H1 (cell line): ENCODE measurements at regions not wholly inside any gene's neighbourhood (a gene's known extent, or its start where the extent isn't known, plus 50 kb on each side); places are given as distances from the start of the nearest gene placed in this dataset.

Source experiments
- CTCF ChIA-PET: fragments of 300-600 bp; sonication (Branson Sonifier 250); formaldehyde crosslinking; loops from one replicate; lab custom pipeline; 2021; ENCODE audit not compliant: partially characterized antibody; lab: Charles Lee
- POLR2A ChIA-PET: fragments of 300-600 bp; sonication (Branson Sonifier 250); formaldehyde crosslinking; loops from one replicate; lab custom pipeline; 2021; ENCODE audit warnings: inconsistent platforms; ENCODE audit not compliant: partially characterized antibody; lab: Charles Lee
- DNase-seq, 2 experiments: peaks; one replicate each; pipeline versions ENCODE4 v3.0.0 to v3.0.0-alpha.2; 2010 to 2022; ENCODE audit warnings: low spot score in 2 of 2, low read depth in 1 of 2, mixed read lengths in 1 of 2
- FAIRE-seq: peaks from 2 replicates; lab custom pipeline; 2011; peaks lifted over from hg19 to GRCh38; lab: Jason Lieb, UNC
- H2AFZ ChIP-seq: 2 replicates; pipeline ENCODE4 v1.8.1; 2012; ENCODE audit warnings: low read length, inconsistent platforms
- H2AK5ac ChIP-seq: 2 replicates; pipeline ENCODE4 v1.6.1; 2013; ENCODE audit warnings: low read depth, low read length
- H2BK120ac ChIP-seq: replicated peaks from 2 replicates; pipeline ENCODE3; 2013; ENCODE audit warnings: low read depth, low read length, inconsistent platforms
- H2BK12ac ChIP-seq: 2 replicates; pipeline ENCODE4 v1.6.1; 2013; ENCODE audit warnings: low read depth, low read length
- H2BK15ac ChIP-seq: 2 replicates; pipeline ENCODE4 v1.6.1; 2013; ENCODE audit warnings: low read length
- H2BK20ac ChIP-seq: 2 replicates; pipeline ENCODE4 v1.6.1; 2013; ENCODE audit warnings: low read length
- H2BK5ac ChIP-seq: 2 replicates; pipeline ENCODE4 v1.6.1; 2013; ENCODE audit warnings: low read depth, low read length
- H3K14ac ChIP-seq: 2 replicates; pipeline ENCODE4 v1.6.1; 2013; ENCODE audit warnings: inconsistent platforms; ENCODE audit not compliant: insufficient read length
- H3K18ac ChIP-seq: 2 replicates; pipeline ENCODE4 v1.6.1; 2013; ENCODE audit warnings: low read length; ENCODE audit errors: extremely low read depth
- H3K23ac ChIP-seq: 2 replicates; pipeline ENCODE4 v1.6.1; 2013; ENCODE audit warnings: inconsistent platforms; ENCODE audit not compliant: insufficient read length
- H3K23me2 ChIP-seq: 2 replicates; pipeline ENCODE4 v1.6.1; 2013; ENCODE audit warnings: low read depth, low read length
- H3K27ac ChIP-seq: 2 replicates; pipeline ENCODE4 v1.6.1; 2011; ENCODE audit warnings: low read depth, low read length, inconsistent platforms
- H3K27me3 ChIP-seq, 4 experiments: replicated peaks in 1 of 4; 1 replicate in 1 of 4; 2 replicates in 3 of 4; pipeline versions ENCODE4 v1.6.1 to v1.8.1; 2011 to 2013; ENCODE audit warnings: low read length in 3 of 4, mild to moderate bottlenecking in 3 of 4, inconsistent platforms in 2 of 4, mixed read lengths in 2 of 4, moderate library complexity in 1 of 4; ENCODE audit not compliant: control insufficient read depth in 3 of 4, insufficient read depth in 3 of 4; ENCODE audit errors: extremely low read depth in 1 of 4
- H3K36me3 ChIP-seq, 4 experiments: 2 replicates each; pipeline versions ENCODE4 v1.6.1 to v1.8.1; 2011 to 2013; ENCODE audit warnings: mild to moderate bottlenecking in 4 of 4, low read length in 3 of 4, moderate library complexity in 2 of 4, control low read depth in 1 of 4, inconsistent platforms in 1 of 4; ENCODE audit not compliant: insufficient read depth in 4 of 4, control insufficient read depth in 2 of 4
- H3K4ac ChIP-seq: replicated peaks from 2 replicates; pipeline ENCODE3; 2013; ENCODE audit warnings: low read length, low read depth, mixed read lengths, inconsistent platforms; ENCODE audit not compliant: insufficient read length
- H3K4me1 ChIP-seq, 4 experiments: replicated peaks in 1 of 4; 1 replicate in 1 of 4; 2 replicates in 3 of 4; pipeline versions ENCODE4 v1.6.1 to v1.8.1; 2011 to 2013; ENCODE audit warnings: low read length in 3 of 4, inconsistent platforms in 2 of 4, mixed read lengths in 1 of 4; ENCODE audit not compliant: insufficient read depth in 4 of 4, control insufficient read depth in 3 of 4
- H3K4me2 ChIP-seq, 2 experiments: 2 replicates each; pipeline versions ENCODE4 v1.6.1 to v1.8.1; 2011 to 2013; ENCODE audit warnings: low read depth in 2 of 2, low read length in 2 of 2, control low read depth in 1 of 2, inconsistent platforms in 1 of 2, mild to moderate bottlenecking in 1 of 2; ENCODE audit not compliant: insufficient read depth in 1 of 2
- H3K4me3 ChIP-seq, 4 experiments: fragments of 200-600, 300-600 bp in 1 of 4; sonication (generic), shearing (Covaris generic), sonication (Bioruptor Twin) in 1 of 4; 2 replicates each; pipeline versions ENCODE4 v1.5.1 to v1.8.1; 2011 to 2016; ENCODE audit warnings: low read length in 4 of 4, low read depth in 3 of 4, control low read depth in 2 of 4, inconsistent platforms in 2 of 4, mild to moderate bottlenecking in 2 of 4, mixed read lengths in 1 of 4, moderate library complexity in 1 of 4; ENCODE audit not compliant: insufficient read depth in 2 of 4; ENCODE audit errors: extremely low read depth in 1 of 4
- H3K56ac ChIP-seq: replicated peaks from 2 replicates; pipeline ENCODE3; 2013; ENCODE audit warnings: low read depth, mild to moderate bottlenecking, mixed read lengths, low read length, inconsistent platforms; ENCODE audit not compliant: insufficient read length
- H3K79me1 ChIP-seq: 2 replicates; pipeline ENCODE4 v1.6.1; 2013; ENCODE audit warnings: low read depth, low read length, control low read depth
- H3K79me2 ChIP-seq, 2 experiments: 2 replicates each; pipeline versions ENCODE4 v1.6.1 to v1.8.1; 2012 to 2013; ENCODE audit warnings: low read length in 2 of 2, mild to moderate bottlenecking in 2 of 2, inconsistent platforms in 1 of 2; ENCODE audit not compliant: insufficient read depth in 2 of 2, control insufficient read depth in 1 of 2
- H3K9ac ChIP-seq, 4 experiments: replicated peaks in 1 of 4; 1 replicate in 1 of 4; 2 replicates in 3 of 4; pipeline versions ENCODE4 v1.6.1 to v1.8.1; 2011 to 2013; ENCODE audit warnings: low read depth in 3 of 4, low read length in 3 of 4, control low read depth in 2 of 4, mild to moderate bottlenecking in 2 of 4, moderate library complexity in 2 of 4, inconsistent platforms in 1 of 4; ENCODE audit errors: extremely low read depth in 1 of 4
- H3K9me3 ChIP-seq, 2 experiments: 2 replicates each; pipeline versions ENCODE4 v1.6.1 to v1.8.1; 2012 to 2013; ENCODE audit warnings: mild to moderate bottlenecking in 2 of 2, moderate library complexity in 2 of 2, control low read depth in 1 of 2, inconsistent platforms in 1 of 2, low read depth in 1 of 2, low read length in 1 of 2, mixed read lengths in 1 of 2; ENCODE audit not compliant: insufficient read depth in 2 of 2
- H4K20me1 ChIP-seq, 2 experiments: replicated peaks in 1 of 2; 2 replicates each; pipeline versions ENCODE3 to v1.8.1; 2011 to 2013; ENCODE audit warnings: inconsistent platforms in 2 of 2, low read length in 2 of 2, mild to moderate bottlenecking in 1 of 2; ENCODE audit not compliant: insufficient read depth in 2 of 2, control insufficient read depth in 1 of 2
- H4K5ac ChIP-seq: 2 replicates; pipeline ENCODE4 v1.6.1; 2013; ENCODE audit warnings: low read length, low read depth, mixed read lengths, inconsistent platforms; ENCODE audit not compliant: insufficient read length
- H4K8ac ChIP-seq: 2 replicates; pipeline ENCODE4 v1.8.0; 2013; ENCODE audit warnings: mild to moderate bottlenecking, moderate library complexity, low read length, inconsistent platforms; ENCODE audit not compliant: insufficient read depth; ENCODE audit errors: extremely low read depth
- H4K91ac ChIP-seq: replicated peaks from 2 replicates; pipeline ENCODE3; 2013; ENCODE audit warnings: low read length, mixed read lengths, inconsistent platforms; ENCODE audit not compliant: insufficient read length
- ASH2L ChIP-seq: fragments of 200-600, 300-600 bp; sonication (generic); IDR thresholded peaks from one replicate; pipeline ENCODE4 v1.7.1; 2017; ENCODE audit warnings: low read length
- ATF2 ChIP-seq: IDR thresholded peaks from 2 replicates; pipeline ENCODE4 v1.6.1; 2012; ENCODE audit warnings: low read length, inconsistent platforms
- BRCA1 ChIP-seq: IDR thresholded peaks from 2 replicates; pipeline ENCODE4 v1.6.1; 2012; ENCODE audit warnings: low read depth, low read length, improper control_type of control experiment
- CBX5 ChIP-seq: fragments of 300-800, 300-1000 bp; sonication (generic); IDR thresholded peaks from 2 replicates; pipeline ENCODE4 v1.7.1; 2016; ENCODE audit warnings: antibody characterized with exemption, low read length, low read depth
- CTCF ChIP-seq, 3 experiments: IDR thresholded peaks; 1 replicate in 2 of 3; 2 replicates in 1 of 3; pipeline versions ENCODE4 v1.5.1 to v1.6.1; 2011; ENCODE audit warnings: low read length in 3 of 3, mild to moderate bottlenecking in 3 of 3, inconsistent platforms in 2 of 3, low read depth in 1 of 3, moderate library complexity in 1 of 3; ENCODE audit not compliant: insufficient read depth in 1 of 3; ENCODE audit errors: control extremely low read depth in 1 of 3
- PHF8 ChIP-seq: fragments of 200-600 bp; sonication (generic); conservative IDR thresholded peaks from 2 replicates; pipeline ENCODE4 v1.7.1; 2012; ENCODE audit warnings: low read depth, mild to moderate bottlenecking, inconsistent platforms, low read length, moderate library complexity
- POLR2AphosphoS5 ChIP-seq: IDR thresholded peaks from 2 replicates; pipeline ENCODE4 v1.6.1; 2011; ENCODE audit warnings: low read depth, low read length
- SAP30 ChIP-seq: fragments of 300-600 bp; sonication (generic); IDR thresholded peaks from 2 replicates; pipeline ENCODE4 v1.7.1; 2012; ENCODE audit warnings: low read length, moderate library complexity, mild to moderate bottlenecking, inconsistent platforms; ENCODE audit not compliant: insufficient read depth, insufficient replicate concordance
- SP1 ChIP-seq: IDR thresholded peaks from 2 replicates; pipeline ENCODE4 v1.6.1; 2011; ENCODE audit warnings: low read depth, low read length
- WGBS, 2 experiments: shearing (Covaris generic) in 1 of 2; methylation state at CpG; one replicate each; pipeline versions ENCODE4 v1.1.6 to v1.1.7; 2013 to 2015; ENCODE audit warnings: low lambda C conversion rate in 2 of 2, mixed read lengths in 2 of 2, inconsistent platforms in 1 of 2, low coverage in 1 of 2, missing lambda C conversion rate in 1 of 2; ENCODE audit not compliant: insufficient replicate concordance in 2 of 2, insufficient coverage in 1 of 2, insufficient read length in 1 of 2; ENCODE audit errors: extremely low coverage in 1 of 2, missing lambda C conversion rate in 1 of 2; 5-methylcytosine and 5-hydroxymethylcytosine counted together

GRCh38 chr5:22958462-22959262, 105.5 kb upstream of the CDH12 start:
- ChIA-PET POLR2A (no interaction called here), CTCF (interaction anchor here (0.7 to 1.2 kb wide), 3 partner anchors 13 to 34 kb away, joined by 3 read pairs; no protein-coding TSS in a partner anchor)
- WGBS, 2 experiments = 87% methylated on average over 3 of the region's 3 CpGs; no CpG with 5 or more reads in 1 of the 2 experiments
- no peaks in the 10 kb centered on the region for H3K9me3 ChIP-seq
- H3K56ac ChIP-seq = no peak overlapping the region
- no peak overlapping the region for H2AFZ ChIP-seq
- H3K4me1 ChIP-seq = no peaks in the 10 kb centered on the region
- no peak overlapping the region for H2BK12ac ChIP-seq
- no peak overlapping the region for H3K27ac ChIP-seq
- no peak overlapping the region for H3K23ac ChIP-seq
- H2AK5ac ChIP-seq = no peak overlapping the region
- FAIRE-seq = no peak
- H2BK120ac ChIP-seq = no peak overlapping the region
- DNase-seq = no peak
- H3K36me3 ChIP-seq = no peaks in the 10 kb centered on the region
- no peaks in the 10 kb centered on the region for H4K20me1 ChIP-seq
- H3K9ac ChIP-seq = no peak overlapping the region
- H2BK15ac ChIP-seq = no peak overlapping the region
- H3K23me2 ChIP-seq = no peaks in the 10 kb centered on the region
- no peaks in the 10 kb centered on the region for H3K79me1 ChIP-seq
- H3K4ac ChIP-seq = no peak overlapping the region
- H2BK5ac ChIP-seq = no peak overlapping the region
- no peak overlapping the region for H4K91ac ChIP-seq
- no peak overlapping the region for H3K4me3 ChIP-seq
- H3K27me3 ChIP-seq = peaks cover 0 to 1% (median 0%) of the 10 kb centered on the region in 4 experiments; a peak in 1 of 7 replicates
- no peak overlapping the region for H3K4me2 ChIP-seq
- no peak overlapping the region for H3K18ac ChIP-seq
- H4K5ac ChIP-seq = no peak overlapping the region
- H4K8ac ChIP-seq = no peak overlapping the region
- no peak overlapping the region for H3K14ac ChIP-seq
- H2BK20ac ChIP-seq = no peak overlapping the region
- H3K79me2 ChIP-seq = no peaks in the 10 kb centered on the region
- TF ChIP-seq BRCA1 (no peak), ATF2 (no peak), CTCF (IDR thresholded peaks at IDR 0.05; ENCODE audit: control extremely low read depth in 1 of 3, insufficient read depth in 1 of 3, low read depth in 1 of 3, low read length in 3 of 3) (no peak), ASH2L (no peak), POLR2AphosphoS5 (no peak), SP1 (no peak), PHF8 (no peak), SAP30 (no peak), CBX5 (no peak)
